Neutrophil (primary cell): ENCODE measurements at regions not wholly inside any gene's neighbourhood (a gene's known extent, or its start where the extent isn't known, plus 50 kb on each side); places are given as distances from the start of the nearest gene placed in this dataset.
"Not testable (repeated sequence)": the region's sequence is repeated elsewhere in the genome, so short reads cannot be mapped to it uniquely, and the experiment has no call there.

Experiments used
- H3K27ac ChIP-seq: fragments of 200-600 bp; sonication (generic); 2 replicates; pipeline ENCODE4 v1.5.1; 2016; ENCODE audit warnings: mild to moderate bottlenecking, moderate library complexity
- H3K27me3 ChIP-seq: fragments of 200-600 bp; sonication (generic); 2 replicates; pipeline ENCODE4 v1.6.0; 2016; ENCODE audit warnings: mild to moderate bottlenecking
- H3K36me3 ChIP-seq: fragments of 200-600 bp; sonication (generic); 2 replicates; pipeline ENCODE4 v1.5.1; 2017
- H3K4me1 ChIP-seq, 2 experiments: fragments of 200-600 bp in 1 of 2; sonication (generic) in 1 of 2; 1 replicate in 1 of 2; 2 replicates in 1 of 2; pipeline versions ENCODE4 v1.5.1 to v1.6.1; 2013 to 2016; ENCODE audit warnings: low read depth in 1 of 2, low read length in 1 of 2, mild to moderate bottlenecking in 1 of 2, moderate library complexity in 1 of 2; ENCODE audit not compliant: control insufficient read depth in 1 of 2, insufficient read depth in 1 of 2
- H3K4me3 ChIP-seq, 2 experiments: fragments of 200-600 bp in 1 of 2; sonication (generic) in 1 of 2; 1 replicate in 1 of 2; 2 replicates in 1 of 2; pipeline ENCODE4 v1.5.1; 2013 to 2016; ENCODE audit warnings: low read depth in 1 of 2, low read length in 1 of 2, mild to moderate bottlenecking in 1 of 2, moderate library complexity in 1 of 2
- H3K9me3 ChIP-seq: fragments of 200-600 bp; sonication (generic); 2 replicates; pipeline ENCODE4 v1.5.1; 2016
- CTCF ChIP-seq: fragments of 200-600 bp; sonication (generic); IDR thresholded peaks from 2 replicates; pipeline ENCODE4 v1.5.1; 2016; ENCODE audit warnings: antibody characterized with exemption

GRCh38 chr20:57813509-57814269, 103.9 kb upstream of the PMEPA1 start:
- H3K4me3 ChIP-seq = no peak overlapping the region
- TF ChIP-seq CTCF = no peak
- no peaks in the 10 kb centered on the region for H3K4me1 ChIP-seq
- H3K36me3 ChIP-seq = no peaks in the 10 kb centered on the region
- no peak overlapping the region for H3K27ac ChIP-seq
- no peaks in the 10 kb centered on the region for H3K9me3 ChIP-seq
- peaks cover 7% of the 10 kb centered on the region for H3K27me3 ChIP-seq

GRCh38 chr20:57812632-57813031, 102.8 kb upstream of the PMEPA1 start:
- not testable (repeated sequence) for H3K4me1 ChIP-seq, H3K4me3 ChIP-seq, H3K9me3 ChIP-seq, H3K27me3 ChIP-seq, H3K27ac ChIP-seq, H3K36me3 ChIP-seq

GRCh38 chr20:57811374-57812020, 101.7 kb upstream of the PMEPA1 start:
- Histone ChIP-seq H3K27ac (no peak overlapping the region), H3K36me3 (no peaks in the 10 kb centered on the region), H3K4me1 (no peaks in the 10 kb centered on the region), H3K27me3 (no peaks in the 10 kb centered on the region), H3K9me3 (no peaks in the 10 kb centered on the region), H3K4me3 (no peak overlapping the region)
- no peak for TF ChIP-seq CTCF

- TF ChIP-seq CTCF = no peak
- H3K4me3 ChIP-seq = no peak overlapping the region
- no peaks in the 10 kb centered on the region for H3K27me3 ChIP-seq
Observed at GRCh38 chr20:57810511-57811373, 100.9 kb upstream of the PMEPA1 start.

GRCh38 chr20:57809661-57810172, 99.9 kb upstream of the PMEPA1 start:
- Histone ChIP-seq H3K4me3 (no peak overlapping the region), H3K9me3 (no peaks in the 10 kb centered on the region), H3K27me3 (no peaks in the 10 kb centered on the region), H3K27ac (no peak overlapping the region), H3K36me3 (no peaks in the 10 kb centered on the region), H3K4me1 (no peaks in the 10 kb centered on the region)
- TF ChIP-seq CTCF = no peak

More at GRCh38 chr20:57810511-57811373, 100.9 kb upstream of the PMEPA1 start:
- no peaks in the 10 kb centered on the region for H3K9me3 ChIP-seq
- no peaks in the 10 kb centered on the region for H3K36me3 ChIP-seq
- H3K4me1 ChIP-seq = no peaks in the 10 kb centered on the region
- no peak overlapping the region for H3K27ac ChIP-seq
